ENCODE measurements at regions not wholly inside any gene's neighbourhood (a gene's known extent, or its start where the extent isn't known, plus 50 kb on each side); places are given as distances from the start of the nearest gene placed in this dataset.

- Histone ChIP-seq H3K9me1 (ENCODE audit: control insufficient read depth, extremely low read depth, insufficient read depth, low read length) (peaks cover 4% of the 10 kb centered on the region), H3K27ac (ENCODE audit: control insufficient read depth, insufficient read depth, low read length) (peak overlapping the region; percentile 3), H3K4me2 (ENCODE audit: control insufficient read depth, extremely low read depth, insufficient read depth, low read depth, low read length) (peak overlapping the region; percentile 22), H4K20me1 (ENCODE audit: control insufficient read depth, extremely low read depth, insufficient read depth, low read length) (no peaks in the 10 kb centered on the region), H3K27me3 (ENCODE audit: control insufficient read depth, extremely low read depth, insufficient read depth, low read length) (no peaks in the 10 kb centered on the region), H3K9me3 (ENCODE audit: control insufficient read depth, low read depth, low read length) (peaks cover 3% of the 10 kb centered on the region), H3K4me3 (ENCODE audit: control insufficient read depth in 2 of 3, extremely low read depth in 1 of 3, insufficient read depth in 2 of 3, low read depth in 1 of 3, low read length in 3 of 3) (no peak overlapping the region), H3K36me3 (ENCODE audit: control insufficient read depth in 2 of 2, extremely low read depth in 1 of 2, insufficient read depth in 2 of 2, low read length in 2 of 2) (no peaks in the 10 kb centered on the region), H3K9ac (ENCODE audit: control insufficient read depth, extremely low read depth, insufficient read depth, low read length) (no peak overlapping the region), H2AFZ (ENCODE audit: control insufficient read depth, low read length) (no peak overlapping the region), H3K4me1 (ENCODE audit: control insufficient read depth, extremely low read depth, insufficient read depth, low read length) (peaks cover 34% of the 10 kb centered on the region), H3K79me2 (ENCODE audit: control insufficient read depth, insufficient read depth, low read length) (no peaks in the 10 kb centered on the region)
- FAIRE-seq (peak; percentile 79), DNase-seq (ENCODE audit: low read depth, low spot score) (peak; percentile 25)
- dilution Hi-C loops (cut with MboI; ENCODE audit: extremely low pct_ligation_motif_present, low sequenced_read_pairs): no loop called here
- TF ChIP-seq, protein P1, sequence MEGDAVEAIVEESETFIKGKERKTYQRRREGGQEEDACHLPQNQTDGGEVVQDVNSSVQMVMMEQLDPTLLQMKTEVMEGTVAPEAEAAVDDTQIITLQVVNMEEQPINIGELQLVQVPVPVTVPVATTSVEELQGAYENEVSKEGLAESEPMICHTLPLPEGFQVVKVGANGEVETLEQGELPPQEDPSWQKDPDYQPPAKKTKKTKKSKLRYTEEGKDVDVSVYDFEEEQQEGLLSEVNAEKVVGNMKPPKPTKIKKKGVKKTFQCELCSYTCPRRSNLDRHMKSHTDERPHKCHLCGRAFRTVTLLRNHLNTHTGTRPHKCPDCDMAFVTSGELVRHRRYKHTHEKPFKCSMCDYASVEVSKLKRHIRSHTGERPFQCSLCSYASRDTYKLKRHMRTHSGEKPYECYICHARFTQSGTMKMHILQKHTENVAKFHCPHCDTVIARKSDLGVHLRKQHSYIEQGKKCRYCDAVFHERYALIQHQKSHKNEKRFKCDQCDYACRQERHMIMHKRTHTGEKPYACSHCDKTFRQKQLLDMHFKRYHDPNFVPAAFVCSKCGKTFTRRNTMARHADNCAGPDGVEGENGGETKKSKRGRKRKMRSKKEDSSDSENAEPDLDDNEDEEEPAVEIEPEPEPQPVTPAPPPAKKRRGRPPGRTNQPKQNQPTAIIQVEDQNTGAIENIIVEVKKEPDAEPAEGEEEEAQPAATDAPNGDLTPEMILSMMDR (optimal IDR thresholded peaks at IDR 0.05 in 1 of 3, IDR thresholded peaks at IDR 0.05 in 1 of 3, conservative IDR thresholded peaks at IDR 0.05 in 1 of 3; ENCODE audit: extremely low read depth in 1 of 3, insufficient read depth in 2 of 3, low read length in 3 of 3): no peak
- no peak for TF ChIP-seq EZH2 (IDR thresholded peaks at IDR 0.05; ENCODE audit: low read length)
Measured at GRCh38 chr10:29163746-29164145, 125.1 kb upstream of the LYZL1 start.

DNA sequence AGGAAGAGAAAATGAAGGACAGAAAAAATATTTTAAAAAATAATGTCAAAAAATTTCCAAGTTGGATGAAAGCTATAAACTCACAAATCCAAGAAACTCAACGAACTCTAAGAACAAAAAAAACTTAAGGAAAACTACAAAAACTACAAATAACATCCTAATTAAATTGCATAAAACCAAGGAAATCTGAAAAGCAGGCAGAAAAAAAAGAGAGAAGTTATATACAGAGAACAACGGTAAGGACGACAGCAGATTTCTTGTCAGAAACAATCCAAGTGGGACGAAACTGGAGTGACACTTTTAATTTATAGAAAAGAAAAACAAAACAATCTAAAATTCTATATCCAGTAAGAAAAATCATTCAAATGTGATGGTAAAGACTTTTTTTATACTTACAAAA, 122.2 kb upstream of the LYZL1 start:
- Histone ChIP-seq H3K27ac (ENCODE audit: control insufficient read depth, insufficient read depth, low read length) (no peak overlapping the region), H3K36me3 (ENCODE audit: control insufficient read depth in 2 of 2, extremely low read depth in 1 of 2, insufficient read depth in 2 of 2, low read length in 2 of 2) (no peaks in the 10 kb centered on the region), H3K4me1 (ENCODE audit: control insufficient read depth, extremely low read depth, insufficient read depth, low read length) (peaks cover 16% of the 10 kb centered on the region), H2AFZ (ENCODE audit: control insufficient read depth, low read length) (no peak overlapping the region), H3K4me2 (ENCODE audit: control insufficient read depth, extremely low read depth, insufficient read depth, low read depth, low read length) (no peak overlapping the region), H3K79me2 (ENCODE audit: control insufficient read depth, insufficient read depth, low read length) (no peaks in the 10 kb centered on the region), H3K4me3 (ENCODE audit: control insufficient read depth in 2 of 3, extremely low read depth in 1 of 3, insufficient read depth in 2 of 3, low read depth in 1 of 3, low read length in 3 of 3) (no peak overlapping the region), H3K9me3 (ENCODE audit: control insufficient read depth, low read depth, low read length) (peaks cover 3% of the 10 kb centered on the region), H3K9me1 (ENCODE audit: control insufficient read depth, extremely low read depth, insufficient read depth, low read length) (no peaks in the 10 kb centered on the region), H3K9ac (ENCODE audit: control insufficient read depth, extremely low read depth, insufficient read depth, low read length) (no peak overlapping the region), H3K27me3 (ENCODE audit: control insufficient read depth, extremely low read depth, insufficient read depth, low read length) (no peaks in the 10 kb centered on the region), H4K20me1 (ENCODE audit: control insufficient read depth, extremely low read depth, insufficient read depth, low read length) (no peaks in the 10 kb centered on the region)
- FAIRE-seq (no peak), DNase-seq (ENCODE audit: low read depth, low spot score) (no peak)
- no peak for TF ChIP-seq EZH2 (IDR thresholded peaks at IDR 0.05; ENCODE audit: low read length)
- TF ChIP-seq, protein P1 (optimal IDR thresholded peaks at IDR 0.05 in 1 of 3, IDR thresholded peaks at IDR 0.05 in 1 of 3, conservative IDR thresholded peaks at IDR 0.05 in 1 of 3; ENCODE audit: extremely low read depth in 1 of 3, insufficient read depth in 2 of 3, low read length in 3 of 3): no peak
- dilution Hi-C loops (cut with MboI; ENCODE audit: extremely low pct_ligation_motif_present, low sequenced_read_pairs): no loop called here
